ENCODE measurements at regions not wholly inside any gene's neighbourhood (a gene's known extent, or its start where the extent isn't known, plus 50 kb on each side); places are given as distances from the start of the nearest gene placed in this dataset.

GRCh38 chr2:118209727-118210126 lies 121.5 kb downstream of the INSIG2 start:
- no peak overlapping the region for H3K4me3 ChIP-seq (ENCODE audit: control insufficient read depth, low read depth, low read length)
- no peak for TF ChIP-seq CTCF (IDR thresholded peaks at IDR 0.05; ENCODE audit: control insufficient read depth, insufficient read depth, low read depth, low read length, missing control alignments)
- DNase-seq (ENCODE audit: low read depth) = no peak

- TF ChIP-seq CTCF (IDR thresholded peaks at IDR 0.05; ENCODE audit: control insufficient read depth, insufficient read depth, low read depth, low read length, missing control alignments) = no peak
- no peak overlapping the region for H3K4me3 ChIP-seq (ENCODE audit: control insufficient read depth, low read depth, low read length)
- no peak for DNase-seq (ENCODE audit: low read depth)
Measured at GRCh38 chr2:118207889-118208288, 119.6 kb downstream of the INSIG2 start.

GRCh38 chr2:118202707-118203303 lies 114.5 kb downstream of the INSIG2 start:
- TF ChIP-seq CTCF (IDR thresholded peaks at IDR 0.05; ENCODE audit: control insufficient read depth, insufficient read depth, low read depth, low read length, missing control alignments) = peak; percentile 90
- peak; percentile 25 for DNase-seq (ENCODE audit: low read depth)

GRCh38 chr2:118198268-118198667 lies 110.0 kb downstream of the INSIG2 start:
- no peak for DNase-seq (ENCODE audit: low read depth)
- no peak overlapping the region for H3K4me3 ChIP-seq (ENCODE audit: control insufficient read depth, low read depth, low read length)
- TF ChIP-seq CTCF (IDR thresholded peaks at IDR 0.05; ENCODE audit: control insufficient read depth, insufficient read depth, low read depth, low read length, missing control alignments) = no peak

More at GRCh38 chr2:118202707-118203303, 114.5 kb downstream of the INSIG2 start:
- H3K4me3 ChIP-seq (ENCODE audit: control insufficient read depth, low read depth, low read length) = no peak overlapping the region

- H3K4me3 ChIP-seq (ENCODE audit: control insufficient read depth, low read depth, low read length) = no peak overlapping the region
- TF ChIP-seq CTCF (IDR thresholded peaks at IDR 0.05; ENCODE audit: control insufficient read depth, insufficient read depth, low read depth, low read length, missing control alignments) = no peak
- no peak for DNase-seq (ENCODE audit: low read depth)
Measured at GRCh38 chr2:118197011-118197675, 108.9 kb downstream of the INSIG2 start.

- TF ChIP-seq CTCF (IDR thresholded peaks at IDR 0.05; ENCODE audit: control insufficient read depth, insufficient read depth, low read depth, low read length, missing control alignments) = no peak
- DNase-seq (ENCODE audit: low read depth) = no peak
- no peak overlapping the region for H3K4me3 ChIP-seq (ENCODE audit: control insufficient read depth, low read depth, low read length)
Measured at GRCh38 chr2:118190474-118190873, 102.2 kb downstream of the INSIG2 start.

Measured in AG09309 (cell line).